ENCODE measurements at regions not wholly inside any gene's neighbourhood (a gene's known extent, or its start where the extent isn't known, plus 50 kb on each side); places are given as distances from the start of the nearest gene placed in this dataset.
"Not testable (repeated sequence)": the region's sequence is repeated elsewhere in the genome, so short reads cannot be mapped to it uniquely, and the experiment has no call there.

DNA sequence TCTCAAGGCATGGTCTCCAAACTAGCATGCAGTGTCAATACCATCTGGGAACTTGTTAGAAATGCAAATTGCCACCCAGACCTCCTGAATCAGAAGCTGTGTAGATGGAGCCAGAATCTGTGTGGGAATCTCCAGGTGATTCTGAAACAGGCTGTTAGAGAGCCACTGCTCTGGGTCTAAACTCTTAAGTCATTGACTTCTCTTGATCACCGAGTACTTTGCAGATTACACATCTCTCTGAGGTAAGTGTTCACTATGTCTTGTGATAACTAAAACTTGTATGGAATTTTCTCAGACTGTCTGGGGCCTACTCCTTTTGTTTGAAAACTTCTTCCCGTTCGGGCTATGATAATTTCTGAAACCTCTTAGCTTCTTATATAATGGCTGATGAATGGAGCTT, 315.6 kb downstream of the EDEM1 start:
- intact Hi-C loops (cut with DNase I): no loop called here
- no peak overlapping the region for H3K4me3 ChIP-seq

DNA sequence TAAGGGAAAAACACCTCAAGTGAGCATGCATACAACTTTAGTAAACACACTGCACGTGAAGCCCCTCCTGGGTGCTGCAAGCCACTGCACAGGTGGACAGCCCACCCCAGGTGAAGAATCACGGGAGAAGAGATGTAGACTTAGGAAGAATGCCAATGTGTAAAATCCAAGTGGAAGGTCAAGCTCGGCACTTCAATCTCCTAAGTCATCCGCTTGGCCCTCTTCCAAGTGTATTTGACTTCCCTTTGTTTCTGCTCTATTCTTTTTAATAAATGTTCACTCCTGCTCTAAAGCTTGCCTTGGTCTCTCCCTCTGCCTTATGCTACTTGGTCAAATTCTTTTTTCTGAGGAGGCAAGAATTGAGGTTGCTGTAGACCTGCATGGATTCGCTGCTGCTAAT, 316.6 kb downstream of the EDEM1 start:
- DNase-seq (no peak), ATAC-seq (no peak)
- Histone ChIP-seq H3K4me3 (no peak overlapping the region), H3K9me3 (peaks cover 4% of the 10 kb centered on the region), H3K36me3 (no peaks in the 10 kb centered on the region), H3K27ac (no peak overlapping the region), H3K27me3 (ENCODE audit: low read depth) (no peaks in the 10 kb centered on the region), H3K4me1 (no peaks in the 10 kb centered on the region)
- intact Hi-C loops (cut with DNase I): no loop called here
- TF ChIP-seq, protein P1, sequence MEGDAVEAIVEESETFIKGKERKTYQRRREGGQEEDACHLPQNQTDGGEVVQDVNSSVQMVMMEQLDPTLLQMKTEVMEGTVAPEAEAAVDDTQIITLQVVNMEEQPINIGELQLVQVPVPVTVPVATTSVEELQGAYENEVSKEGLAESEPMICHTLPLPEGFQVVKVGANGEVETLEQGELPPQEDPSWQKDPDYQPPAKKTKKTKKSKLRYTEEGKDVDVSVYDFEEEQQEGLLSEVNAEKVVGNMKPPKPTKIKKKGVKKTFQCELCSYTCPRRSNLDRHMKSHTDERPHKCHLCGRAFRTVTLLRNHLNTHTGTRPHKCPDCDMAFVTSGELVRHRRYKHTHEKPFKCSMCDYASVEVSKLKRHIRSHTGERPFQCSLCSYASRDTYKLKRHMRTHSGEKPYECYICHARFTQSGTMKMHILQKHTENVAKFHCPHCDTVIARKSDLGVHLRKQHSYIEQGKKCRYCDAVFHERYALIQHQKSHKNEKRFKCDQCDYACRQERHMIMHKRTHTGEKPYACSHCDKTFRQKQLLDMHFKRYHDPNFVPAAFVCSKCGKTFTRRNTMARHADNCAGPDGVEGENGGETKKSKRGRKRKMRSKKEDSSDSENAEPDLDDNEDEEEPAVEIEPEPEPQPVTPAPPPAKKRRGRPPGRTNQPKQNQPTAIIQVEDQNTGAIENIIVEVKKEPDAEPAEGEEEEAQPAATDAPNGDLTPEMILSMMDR (IDR thresholded peaks at IDR 0.05): no peak

More for the DNA sequence above, 315.6 kb downstream of the EDEM1 start:
- Histone ChIP-seq H3K27me3 (ENCODE audit: low read depth) (no peaks in the 10 kb centered on the region), H3K36me3 (no peaks in the 10 kb centered on the region), H3K9me3 (no peaks in the 10 kb centered on the region), H3K27ac (no peak overlapping the region), H3K4me1 (no peaks in the 10 kb centered on the region)
- ATAC-seq (no peak), DNase-seq (no peak)
- TF ChIP-seq, protein P1 (IDR thresholded peaks at IDR 0.05): no peak

DNA sequence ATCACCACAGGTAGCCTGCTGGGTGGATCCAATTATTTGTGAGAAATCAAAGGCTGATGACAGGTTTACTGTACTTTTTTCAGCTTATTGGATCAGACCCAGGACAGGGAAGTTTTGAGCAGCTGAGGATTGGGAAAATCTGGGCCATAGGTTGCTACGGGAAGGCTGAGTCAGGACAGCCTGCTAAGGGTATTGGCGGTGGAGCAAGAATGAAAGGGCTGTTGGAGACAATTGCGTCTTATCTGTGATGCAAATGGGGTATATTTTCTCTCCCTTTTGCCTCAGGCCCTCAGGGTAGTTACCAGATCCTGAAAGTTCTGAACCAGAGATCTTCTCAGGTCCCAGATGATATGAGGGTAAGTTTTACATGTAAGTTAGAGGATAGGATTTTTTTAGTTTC, 317.7 kb downstream of the EDEM1 start:
- ATAC-seq: no peak
- TF ChIP-seq, protein P1 (IDR thresholded peaks at IDR 0.05): no peak
- Histone ChIP-seq H3K4me1 (no peaks in the 10 kb centered on the region), H3K27ac (no peak overlapping the region), H3K9me3 (peaks cover 10% of the 10 kb centered on the region), H3K27me3 (ENCODE audit: low read depth) (no peaks in the 10 kb centered on the region), H3K36me3 (no peaks in the 10 kb centered on the region), H3K4me3 (no peak overlapping the region)
- no peak for DNase-seq
- intact Hi-C loops (cut with DNase I): no loop called here

DNA sequence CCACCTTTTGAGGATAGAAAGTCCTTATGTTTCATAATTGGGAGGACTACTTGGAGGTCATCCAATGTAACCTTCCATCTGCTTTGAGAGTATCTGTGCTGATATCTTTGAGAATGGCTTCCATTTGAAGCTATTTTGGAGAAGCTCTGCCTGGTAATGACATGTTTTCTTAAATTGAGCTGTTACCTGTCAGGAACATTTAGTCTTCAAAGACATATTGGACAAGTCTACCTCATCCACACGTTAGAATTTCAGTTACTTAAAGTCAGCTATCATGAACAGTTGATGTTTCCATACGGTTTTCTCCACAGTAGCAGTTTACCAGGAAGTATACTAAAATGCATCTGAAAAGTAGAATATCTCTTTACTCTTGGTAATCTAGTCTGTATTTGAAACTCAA, 318.5 kb downstream of the EDEM1 start:
- TF ChIP-seq, protein P1 (IDR thresholded peaks at IDR 0.05): no peak
- Histone ChIP-seq H3K36me3 (no peaks in the 10 kb centered on the region), H3K4me3 (no peak overlapping the region), H3K9me3 (peaks cover 10% of the 10 kb centered on the region), H3K4me1 (no peaks in the 10 kb centered on the region), H3K27me3 (ENCODE audit: low read depth) (no peaks in the 10 kb centered on the region), H3K27ac (no peak overlapping the region)
- intact Hi-C loops (cut with DNase I): no loop called here
- ATAC-seq: no peak
- no peak for DNase-seq

DNA sequence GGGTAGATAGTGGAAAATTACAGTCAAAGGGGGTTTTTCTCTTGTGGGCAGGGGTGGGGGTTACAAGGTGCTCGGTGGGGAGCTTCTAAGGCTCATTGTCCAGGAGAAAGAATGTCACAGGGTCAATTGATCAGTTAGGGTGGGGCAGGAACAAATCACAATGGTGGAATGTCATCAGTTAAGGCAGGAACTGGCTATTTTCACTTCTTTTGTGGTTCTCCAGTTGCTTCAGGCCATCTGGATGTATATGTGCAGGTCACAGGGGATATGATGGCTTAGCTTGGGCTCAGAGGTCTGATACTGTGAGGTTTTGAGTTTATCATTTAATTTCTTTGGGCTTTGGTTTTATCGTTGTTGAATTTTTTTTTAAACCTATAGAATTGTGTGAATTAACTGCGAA, 321.4 kb downstream of the EDEM1 start:
- H3K27me3 ChIP-seq (ENCODE audit: low read depth); H3K36me3 ChIP-seq; H3K4me3 ChIP-seq; DNase-seq; H3K4me1 ChIP-seq; ATAC-seq; intact Hi-C loops (cut with DNase I); H3K27ac ChIP-seq: not testable (repeated sequence)
- peaks cover 10% of the 10 kb centered on the region for H3K9me3 ChIP-seq

DNA sequence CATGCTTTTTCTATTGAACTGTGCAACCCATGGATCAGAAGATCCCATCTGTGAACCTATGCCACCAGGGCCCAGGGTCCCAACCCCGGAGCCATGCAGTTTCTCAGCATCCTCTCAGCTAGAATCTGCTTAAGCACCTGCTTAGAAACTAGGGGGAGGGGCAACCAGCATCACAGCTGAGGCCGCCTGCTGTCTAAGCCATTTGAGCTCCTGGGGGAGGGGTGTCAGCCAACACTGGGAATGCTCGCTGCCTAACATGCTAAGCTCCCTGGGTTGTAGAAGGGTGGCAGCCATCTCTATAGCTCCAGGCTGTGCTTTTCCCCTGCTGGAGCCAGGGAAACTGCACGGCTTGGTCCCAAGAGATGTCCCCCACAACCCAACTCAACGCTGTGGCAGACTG, 322.8 kb downstream of the EDEM1 start:
- Histone ChIP-seq H3K4me3 (no peak overlapping the region), H3K36me3 (no peaks in the 10 kb centered on the region), H3K4me1 (no peaks in the 10 kb centered on the region), H3K9me3 (peaks cover 10% of the 10 kb centered on the region), H3K27me3 (ENCODE audit: low read depth) (no peaks in the 10 kb centered on the region), H3K27ac (no peak overlapping the region)
- DNase-seq (no peak), ATAC-seq (no peak)
- intact Hi-C loops (cut with DNase I): no loop called here
- TF ChIP-seq, protein P1 (IDR thresholded peaks at IDR 0.05): no peak
